Caki2 (cell line): ENCODE measurements at regions not wholly inside any gene's neighbourhood (a gene's known extent, or its start where the extent isn't known, plus 50 kb on each side); places are given as distances from the start of the nearest gene placed in this dataset.
"Not testable (repeated sequence)": the region's sequence is repeated elsewhere in the genome, so short reads cannot be mapped to it uniquely, and the experiment has no call there.

ENCODE experiments used
- DNase-seq: peaks from one replicate; pipeline ENCODE4 v3.0.0-alpha.2; 2015; ENCODE audit warnings: low read depth
- in situ Hi-C: cut with HindIII; loops from 2 replicates; pipeline ENCODE4 v1.10.0; 2016; ENCODE audit warnings: low sequenced_read_pairs, low pct_unique_long_range_greater_than_20kb, mixed read lengths

DNA sequence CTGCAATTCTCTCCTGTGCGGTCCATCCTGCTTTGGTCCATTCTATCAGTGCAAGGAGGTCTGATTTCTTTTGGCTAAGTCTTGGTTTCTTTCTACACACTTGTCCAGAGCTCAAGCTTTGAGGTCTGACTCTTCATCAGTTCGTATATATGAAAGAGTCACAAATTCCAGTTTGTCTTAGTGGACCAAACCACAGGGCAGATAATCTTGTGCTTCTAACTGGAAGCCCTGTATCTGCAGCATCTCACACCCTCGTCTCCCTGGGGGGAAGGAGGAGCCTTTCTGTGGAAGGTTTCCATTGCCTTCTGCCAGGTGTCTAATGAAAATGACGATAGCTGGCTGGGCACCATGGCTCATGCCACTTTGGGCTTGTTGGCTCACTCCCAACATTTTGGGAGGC, 148.5 kb downstream of the SPP2 start:
- DNase-seq: no peak
- in situ Hi-C loops: no loop called here

DNA sequence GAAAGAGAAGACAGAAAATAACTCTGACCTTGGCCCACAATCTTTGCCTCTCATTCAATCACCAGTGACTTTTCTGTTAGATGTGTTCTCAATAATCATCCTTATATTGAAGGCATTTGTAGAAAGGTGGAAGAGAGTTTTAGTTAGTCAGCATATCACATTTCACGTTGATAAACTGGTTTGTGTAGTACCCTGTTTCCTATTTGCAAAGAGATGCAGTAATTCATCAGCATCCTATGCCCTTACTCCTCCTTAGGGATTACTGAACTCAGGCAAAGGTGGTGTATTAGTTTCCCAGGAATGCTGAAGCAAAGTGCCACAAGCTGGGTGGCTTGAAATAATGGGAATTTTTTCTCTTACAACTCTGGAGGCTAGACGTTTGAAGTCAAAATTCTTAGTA, 145.0 kb downstream of the SPP2 start:
- in situ Hi-C loops: no loop called here
- DNase-seq: no peak

DNA sequence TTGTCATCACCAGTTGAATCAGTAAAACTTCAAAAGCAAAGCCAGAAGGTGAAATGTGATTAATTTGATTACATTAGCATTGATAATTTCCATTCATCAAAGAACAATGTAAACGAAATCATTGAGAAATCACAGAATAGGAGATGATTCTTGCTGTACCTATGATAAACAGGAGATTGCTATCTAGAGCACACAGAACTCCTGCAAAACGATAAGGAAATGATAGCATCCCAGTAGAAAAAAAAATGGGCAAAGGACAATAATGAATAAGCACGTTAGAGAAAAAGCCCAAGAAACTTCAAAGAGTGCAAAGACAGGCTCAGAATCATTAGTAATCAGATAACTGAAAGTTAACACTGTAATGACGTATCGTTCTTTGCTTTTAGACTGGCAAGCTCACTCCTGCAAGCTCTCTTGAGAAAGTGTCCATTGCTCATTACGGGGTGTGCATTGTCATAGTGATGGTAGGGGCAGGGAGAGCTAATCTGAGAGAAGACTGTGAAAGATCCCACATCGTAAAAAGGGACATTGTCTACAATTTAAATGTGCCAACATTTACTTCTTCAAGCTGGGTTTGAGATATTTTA, 143.6 kb downstream of the SPP2 start:
- in situ Hi-C loops: no loop called here

DNA sequence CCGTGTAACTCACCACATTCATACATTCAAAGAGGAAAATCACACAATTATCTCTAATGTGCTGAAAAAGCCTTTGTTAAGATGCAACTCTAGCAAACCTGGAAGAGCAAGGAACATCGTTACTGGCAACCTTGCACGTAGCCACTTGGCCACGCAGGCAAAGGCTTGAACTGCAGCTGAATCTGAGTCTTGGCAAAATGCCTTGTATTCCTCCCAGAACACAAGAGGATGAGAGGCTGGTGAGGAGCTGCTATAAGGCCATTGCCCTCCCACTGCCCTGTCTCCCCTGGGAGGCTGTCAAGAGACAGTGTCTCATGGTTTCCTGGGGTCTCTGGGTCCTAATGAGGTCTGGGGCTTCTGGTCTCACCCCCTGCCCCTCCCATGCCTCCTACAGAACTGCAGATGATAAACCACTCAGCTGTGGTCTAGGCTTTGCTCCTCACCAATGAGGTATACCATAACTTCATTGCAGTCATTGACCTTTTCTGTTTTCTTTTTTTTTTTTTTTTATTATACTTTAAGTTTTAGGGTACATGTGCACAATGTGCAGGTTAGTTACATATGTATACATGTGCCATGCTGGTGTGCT, 141.4 kb downstream of the SPP2 start:
- in situ Hi-C loops: no loop called here
- peak; percentile 79 for DNase-seq

More for the DNA sequence above, 143.6 kb downstream of the SPP2 start:
- DNase-seq: no peak

GRCh38 chr2:234189786-234190300, 139.3 kb downstream of the SPP2 start:
- no peak for DNase-seq
- in situ Hi-C loops: no loop called here

GRCh38 chr2:234189230-234189629, 138.7 kb downstream of the SPP2 start:
- in situ Hi-C loops: no loop called here
- no peak for DNase-seq

DNA sequence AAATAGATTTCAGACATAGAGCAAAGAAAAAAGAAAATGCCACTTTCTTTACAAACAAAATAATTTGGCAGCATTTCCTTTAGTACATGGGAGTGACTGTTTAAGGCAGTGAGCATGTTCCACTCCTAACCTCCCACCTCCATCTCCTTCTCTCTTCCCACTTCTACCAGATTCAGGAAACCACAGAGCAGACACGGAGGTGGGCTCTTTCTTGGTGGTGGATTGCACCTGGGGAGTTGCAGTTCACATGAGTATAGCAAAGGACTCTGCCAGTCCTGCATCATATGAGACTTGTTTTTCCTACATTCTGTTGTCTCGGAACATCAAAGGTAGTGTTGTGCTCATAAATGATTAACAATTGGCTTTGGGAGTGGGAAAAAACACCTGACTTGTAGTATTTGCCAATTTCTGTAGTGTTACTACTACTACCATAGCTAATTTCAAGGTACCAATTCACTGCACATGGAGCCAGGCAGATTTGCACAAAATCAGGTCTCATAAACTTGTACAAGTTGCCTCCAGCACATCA, 137.2 kb downstream of the SPP2 start:
- no peak for DNase-seq
- in situ Hi-C loops: no loop called here

DNA sequence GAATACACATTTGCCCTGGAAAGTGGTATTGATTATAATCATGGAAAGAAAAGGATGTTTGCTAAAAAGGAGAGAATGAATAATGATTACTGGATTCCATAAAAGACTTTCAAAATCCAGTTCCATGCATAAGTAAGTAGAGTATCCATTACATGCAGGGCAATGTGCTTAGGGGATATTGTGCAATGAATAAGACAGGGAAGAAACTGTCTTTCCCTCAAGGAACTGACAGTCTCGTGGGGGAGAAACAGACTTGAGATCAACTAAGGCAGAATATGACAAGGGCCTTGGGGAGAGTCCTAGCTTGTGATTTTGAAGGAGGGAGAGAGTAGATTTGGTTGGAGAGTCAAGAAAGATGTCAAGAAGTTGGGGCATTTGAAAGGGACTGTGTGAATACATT, 130.6 kb downstream of the SPP2 start:
- DNase-seq: no peak

GRCh38 chr2:234179031-234179363, 128.5 kb downstream of the SPP2 start:
- in situ Hi-C loops: no loop called here
- DNase-seq: no peak

More for the DNA sequence above, 130.6 kb downstream of the SPP2 start:
- in situ Hi-C loops: no loop called here

DNA sequence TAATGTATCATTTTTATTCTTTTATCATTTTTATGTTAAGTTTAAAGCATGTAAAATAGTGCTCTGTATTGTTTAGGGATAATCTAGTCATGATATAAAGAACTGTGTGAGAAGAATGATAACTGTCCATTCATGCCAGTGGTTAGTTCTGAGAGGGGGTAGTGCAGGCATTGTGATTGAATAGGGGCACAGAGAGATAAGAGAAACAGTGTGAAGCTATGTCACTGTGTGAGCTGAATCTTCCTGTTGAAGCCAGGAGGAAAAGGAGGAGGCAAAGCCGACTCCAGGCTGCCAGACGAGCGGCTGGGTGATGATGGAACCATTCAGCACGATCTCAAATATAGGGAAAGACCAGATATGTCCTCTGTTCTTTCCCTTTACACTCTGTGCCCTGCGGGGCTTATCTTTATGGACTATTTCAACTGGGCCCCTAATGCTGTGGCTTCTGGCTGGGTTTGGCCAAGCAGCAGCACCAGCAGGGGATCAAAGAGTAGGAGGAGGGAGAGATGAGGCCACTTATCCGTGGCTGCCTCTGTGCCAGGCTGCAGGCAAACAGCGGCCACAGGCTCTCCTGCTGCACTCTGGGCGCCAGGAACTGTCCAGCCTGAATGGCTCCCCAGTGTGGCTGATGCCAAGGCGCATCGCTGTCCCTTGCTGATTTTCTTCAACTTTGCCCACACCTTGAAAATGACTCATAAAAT, 128.0 kb downstream of the SPP2 start:
- DNase-seq: peak; percentile 71
- in situ Hi-C loops: no loop called here

DNA sequence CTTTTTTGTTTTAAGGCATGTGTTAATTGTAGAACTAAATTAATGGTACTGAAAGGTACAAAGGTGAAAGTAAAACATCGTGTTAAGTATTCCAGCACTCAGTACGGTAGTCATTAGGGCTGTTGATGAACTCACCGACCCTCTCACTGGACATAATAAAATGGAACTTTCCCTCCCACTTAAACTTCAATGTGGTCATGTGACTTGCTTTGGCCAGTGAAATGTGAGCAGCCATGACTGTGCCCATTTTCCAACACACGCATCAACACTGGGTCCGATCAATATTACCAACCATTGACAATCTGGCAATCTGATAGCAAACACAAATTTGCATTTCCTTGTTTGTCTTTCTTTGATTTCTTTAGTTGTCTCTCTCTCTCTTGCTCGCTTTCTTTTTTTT, 125.1 kb downstream of the SPP2 start:
- DNase-seq: no peak
- in situ Hi-C loops: no loop called here

GRCh38 chr2:234174742-234175141, 124.2 kb downstream of the SPP2 start:
- no peak for DNase-seq

DNA sequence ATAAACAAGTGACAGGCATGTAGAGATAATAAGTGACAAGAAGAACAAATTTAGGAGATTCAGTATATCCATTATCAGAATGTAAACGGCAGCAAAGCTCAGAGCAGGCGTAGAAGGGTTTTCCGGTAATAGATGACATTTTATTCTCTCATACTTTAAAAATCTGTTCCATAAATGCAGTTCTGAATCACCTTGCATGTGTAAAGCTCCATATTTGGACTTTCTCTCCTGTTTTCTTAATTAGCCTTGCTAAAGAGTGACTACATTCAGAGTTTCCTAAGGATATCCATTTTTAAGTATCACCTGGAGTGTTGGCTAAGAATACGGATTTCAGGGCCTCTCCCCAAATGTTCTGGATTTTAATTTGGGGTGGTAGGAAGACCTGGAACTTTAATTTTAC, 122.0 kb downstream of the SPP2 start:
- no peak for DNase-seq
- in situ Hi-C loops: no loop called here

More at GRCh38 chr2:234174742-234175141, 124.2 kb downstream of the SPP2 start:
- in situ Hi-C loops: no loop called here

DNA sequence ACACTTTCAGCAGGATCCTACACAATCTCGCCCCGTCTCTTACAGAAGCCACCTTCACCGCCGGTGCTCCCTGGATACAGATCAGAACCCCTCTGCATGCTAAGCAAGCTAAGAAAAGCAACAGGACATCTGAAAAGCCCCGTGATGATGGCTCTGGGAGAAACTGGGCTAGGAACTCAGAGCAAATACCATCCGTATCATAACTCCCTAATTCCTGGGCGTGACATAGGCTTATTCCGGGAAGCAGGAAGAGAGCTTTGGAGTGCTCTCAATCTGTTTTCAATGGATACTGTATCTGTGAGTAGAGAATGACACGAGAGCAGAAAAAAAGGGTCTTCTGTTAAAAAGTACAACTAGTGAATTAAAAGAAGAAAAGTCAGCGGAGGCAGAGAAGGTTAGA, 121.6 kb downstream of the SPP2 start:
- in situ Hi-C loops: no loop called here
- DNase-seq: no peak

- no peak for DNase-seq
- in situ Hi-C loops: no loop called here
Measured at GRCh38 chr2:234171666-234172065, 121.2 kb downstream of the SPP2 start.

GRCh38 chr2:234169674-234170073, 119.2 kb downstream of the SPP2 start:
- DNase-seq: no peak
- in situ Hi-C loops: no loop called here

DNA sequence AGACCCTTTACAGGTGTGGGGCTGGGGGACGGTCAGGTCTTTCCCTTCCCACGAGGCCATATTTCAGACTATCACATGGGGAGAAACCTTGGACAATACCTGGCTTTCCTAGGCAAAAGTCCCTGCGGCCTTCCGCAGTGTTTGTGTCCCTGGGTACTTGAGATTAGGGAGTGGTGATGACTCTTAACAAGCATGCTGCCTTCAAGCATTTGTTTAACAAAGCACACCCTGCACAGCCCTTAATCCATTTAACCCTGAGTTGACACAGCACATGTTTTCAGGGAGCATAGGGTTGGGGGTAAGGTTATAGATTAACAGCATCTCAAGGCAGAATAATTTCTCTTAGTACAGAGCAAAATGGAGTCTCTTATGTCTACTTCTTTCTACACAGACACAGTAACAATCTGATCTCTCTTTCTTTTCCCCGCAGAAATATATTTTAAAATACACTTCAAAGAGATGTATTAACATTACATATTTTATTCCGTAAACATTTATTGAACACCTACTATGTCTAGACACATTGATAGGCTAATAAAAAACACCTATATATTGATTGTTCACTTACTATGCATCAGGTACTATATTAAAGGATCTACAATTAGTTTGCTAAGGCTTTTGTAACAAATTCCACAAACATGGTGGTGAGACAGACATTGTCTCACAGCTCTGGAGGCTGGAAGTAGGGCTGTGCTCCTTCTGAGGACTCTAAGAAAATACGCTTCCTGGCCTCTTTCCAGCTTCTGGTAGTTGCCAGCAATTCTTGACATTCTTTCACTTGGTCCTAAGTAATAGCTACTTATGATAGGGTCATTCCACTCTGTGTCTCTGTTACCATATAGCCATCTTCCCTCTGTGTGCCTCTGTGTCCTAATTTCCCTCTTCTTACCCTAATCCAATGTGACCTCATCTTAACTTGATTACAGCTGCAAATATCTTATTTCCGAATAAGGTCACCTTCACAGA, 118.4 kb downstream of the SPP2 start:
- DNase-seq: peak; percentile 67
- in situ Hi-C loops: not testable (repeated sequence)

- DNase-seq: no peak
- in situ Hi-C loops: no loop called here
Measured at GRCh38 chr2:234166531-234166930, 116.0 kb downstream of the SPP2 start.
